GM23248 (cell line): ENCODE measurements at regions not wholly inside any gene's neighbourhood (a gene's known extent, or its start where the extent isn't known, plus 50 kb on each side); places are given as distances from the start of the nearest gene placed in this dataset.

Source experiments
- EZH2 ChIP-seq: fragments of 200-600 bp; sonication (generic); IDR thresholded peaks from 2 replicates; pipeline ENCODE4 v1.6.1; 2018; ENCODE audit warnings: antibody characterized with exemption, mild to moderate bottlenecking; ENCODE audit not compliant: insufficient read depth, poor library complexity, severe bottlenecking
- EZH2phosphoT487 ChIP-seq: fragments of 200-600 bp; sonication (generic); IDR thresholded peaks from 2 replicates; pipeline ENCODE4 v1.6.1; 2018; ENCODE audit warnings: antibody characterized with exemption, moderate library complexity, mild to moderate bottlenecking, low read depth; ENCODE audit not compliant: insufficient read depth

DNA sequence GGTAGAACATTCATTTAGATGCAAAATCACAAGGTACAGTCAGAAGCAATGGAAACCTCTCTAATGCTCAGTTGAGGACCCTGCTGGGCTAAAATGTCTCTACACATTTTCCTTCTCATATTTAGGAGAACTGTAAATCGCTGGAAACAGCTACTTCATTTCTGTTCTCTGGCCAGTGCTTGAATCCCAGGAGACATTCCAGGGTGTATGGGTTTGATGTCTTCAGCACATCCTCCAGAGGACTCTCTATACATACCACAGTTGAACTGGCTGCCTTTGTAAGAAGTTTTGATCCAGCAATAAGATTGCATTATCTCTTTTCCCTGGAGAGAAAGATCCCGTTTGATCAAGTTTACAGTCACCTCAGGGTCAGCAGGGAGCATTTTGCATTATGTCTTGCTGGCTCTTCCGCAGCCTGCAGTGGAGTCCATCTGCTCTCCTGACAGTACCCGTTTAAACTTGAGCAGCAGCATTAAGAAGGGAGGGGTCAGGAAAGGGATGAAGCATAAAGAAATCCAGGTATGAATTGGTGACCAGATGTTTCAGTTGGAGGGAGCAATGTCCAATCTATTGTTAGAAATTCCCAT is 676.0 kb downstream of the EPHA3 start:
- TF ChIP-seq EZH2 (no peak), EZH2phosphoT487 (no peak)
